T-helper 1 cell treated with Interleukin-12 subunit alpha and Interleukin-12 subunit beta and Interleukin-4 antibody, amounts not matched to agents 30 μg/mL and 1 μg/mL, for 36 hours (primary cell): ENCODE measurements at regions not wholly inside any gene's neighbourhood (a gene's known extent, or its start where the extent isn't known, plus 50 kb on each side); places are given as distances from the start of the nearest gene placed in this dataset.

Experiments
- H3K27ac Mint-ChIP-seq: one replicate; pipeline ENCODE4 v1.8.0; 2021; ENCODE audit warnings: mild to moderate bottlenecking, mixed read lengths
- H3K27me3 Mint-ChIP-seq: one replicate; pipeline ENCODE4 v1.8.0; 2021; ENCODE audit warnings: low read depth, mixed read lengths
- H3K36me3 Mint-ChIP-seq: one replicate; pipeline ENCODE4 v1.8.0; 2021; ENCODE audit warnings: low read depth, mixed read lengths
- H3K4me1 Mint-ChIP-seq: one replicate; pipeline ENCODE4 v1.8.0; 2021; ENCODE audit warnings: low read depth, mixed read lengths
- H3K4me3 Mint-ChIP-seq: one replicate; pipeline ENCODE4 v1.8.0; 2021; ENCODE audit warnings: mild to moderate bottlenecking, moderate library complexity, mixed read lengths
- H3K9me3 Mint-ChIP-seq: one replicate; pipeline ENCODE4 v1.8.0; 2021; ENCODE audit warnings: mixed read lengths

DNA sequence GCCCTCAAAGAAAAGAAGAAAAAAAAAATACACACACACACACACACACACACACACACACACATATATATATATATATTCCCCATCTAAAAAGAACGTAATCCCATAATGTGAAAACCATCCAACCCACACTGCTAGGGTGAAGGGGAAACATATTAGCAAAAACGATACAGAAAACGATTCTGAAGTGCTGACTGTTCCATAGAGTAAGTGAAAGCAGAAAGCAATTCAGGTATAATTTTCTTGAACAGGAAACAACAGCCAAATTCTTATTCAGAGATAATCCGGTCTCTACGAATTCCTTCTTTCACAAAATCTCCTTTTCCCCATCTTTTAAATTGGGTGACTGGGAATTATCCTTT, 393.5 kb downstream of the NOVA1 start:
- Mint-ChIP-seq H3K36me3 (no peaks in the 10 kb centered on the region), H3K4me3 (no peak overlapping the region), H3K4me1 (no peaks in the 10 kb centered on the region), H3K27ac (no peak overlapping the region), H3K9me3 (peaks cover 12% of the 10 kb centered on the region), H3K27me3 (peaks cover 21% of the 10 kb centered on the region)

DNA sequence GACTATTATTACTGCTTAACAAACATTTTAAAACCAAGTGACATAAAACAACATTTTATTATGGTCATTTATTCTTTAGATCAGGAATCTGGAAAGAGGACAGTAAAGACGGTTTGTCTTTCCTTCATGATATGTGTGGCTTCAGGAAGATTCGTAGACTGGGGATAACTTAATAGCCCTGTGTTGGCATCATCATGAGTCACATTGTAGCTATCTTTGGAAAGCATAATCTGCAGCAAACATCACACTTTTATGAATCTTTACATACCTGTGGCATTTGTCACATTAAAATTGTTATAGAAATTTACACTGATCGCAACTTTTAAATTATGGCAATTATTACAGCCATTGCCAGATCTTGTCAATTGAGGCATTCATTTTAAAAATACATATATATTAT, 397.1 kb downstream of the NOVA1 start:
- peaks cover 15% of the 10 kb centered on the region for H3K9me3 Mint-ChIP-seq
- H3K27me3 Mint-ChIP-seq = peaks cover 13% of the 10 kb centered on the region
- H3K36me3 Mint-ChIP-seq = no peaks in the 10 kb centered on the region
- no peak overlapping the region for H3K4me3 Mint-ChIP-seq
- H3K27ac Mint-ChIP-seq = no peak overlapping the region
- H3K4me1 Mint-ChIP-seq = no peaks in the 10 kb centered on the region

DNA sequence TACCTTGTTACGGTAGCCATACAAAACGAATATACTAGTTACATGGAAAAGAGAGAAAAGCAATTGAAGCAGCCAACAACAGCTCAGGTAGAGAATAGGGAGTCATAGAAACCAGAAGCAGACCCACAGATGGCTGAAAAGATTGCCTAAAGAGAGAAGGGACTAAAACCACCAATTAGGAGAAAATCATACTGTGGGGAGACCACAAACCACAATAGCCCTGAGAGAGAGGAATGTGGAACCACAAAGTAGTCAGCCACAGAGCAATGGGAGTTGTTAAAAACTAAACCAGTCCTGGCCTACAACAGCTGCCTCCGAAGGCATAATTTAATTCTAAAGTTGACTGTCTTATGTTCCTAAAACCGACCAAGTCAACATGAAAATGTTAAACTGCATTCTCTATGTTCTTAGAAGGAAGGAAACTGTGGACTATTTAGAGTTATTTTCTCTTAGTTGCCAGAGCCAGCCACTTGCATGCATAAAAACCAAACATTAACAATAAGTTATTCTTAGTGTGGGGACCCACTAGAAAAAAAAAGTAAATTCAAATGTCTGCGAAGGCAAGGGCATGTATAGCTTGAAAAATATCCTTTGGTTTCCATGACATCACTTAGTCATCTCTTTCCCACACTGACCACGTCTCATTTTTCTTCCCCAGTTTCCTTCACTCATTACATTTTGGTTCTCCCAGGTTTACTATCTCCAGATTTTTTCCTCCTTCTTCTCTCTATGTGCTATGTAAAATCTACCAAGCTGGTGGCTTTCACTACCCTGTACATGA, 398.1 kb downstream of the NOVA1 start:
- peaks cover 7% of the 10 kb centered on the region for H3K27me3 Mint-ChIP-seq
- no peak overlapping the region for H3K27ac Mint-ChIP-seq
- no peaks in the 10 kb centered on the region for H3K4me1 Mint-ChIP-seq
- H3K36me3 Mint-ChIP-seq = no peaks in the 10 kb centered on the region
- H3K4me3 Mint-ChIP-seq = no peak overlapping the region
- peaks cover 15% of the 10 kb centered on the region for H3K9me3 Mint-ChIP-seq

DNA sequence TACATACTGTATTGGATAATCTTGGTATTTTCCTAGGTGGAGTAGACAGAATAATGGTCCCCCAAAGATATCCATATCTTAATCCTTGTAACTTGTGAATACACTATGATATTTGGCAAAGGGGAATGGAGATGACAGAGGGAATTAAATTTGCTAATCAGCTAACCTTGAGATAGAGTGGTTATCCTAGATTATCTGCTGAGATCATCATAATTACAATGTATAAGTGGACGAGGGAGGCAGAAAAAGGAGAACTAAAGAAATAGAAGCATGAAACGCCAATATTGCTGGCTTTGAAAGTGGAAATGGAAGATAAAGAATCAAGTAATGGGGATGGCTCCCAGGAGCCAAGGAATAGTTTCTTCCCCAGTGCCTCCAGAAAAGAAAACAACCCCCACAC, 398.7 kb downstream of the NOVA1 start:
- H3K4me1 Mint-ChIP-seq = no peaks in the 10 kb centered on the region
- no peaks in the 10 kb centered on the region for H3K36me3 Mint-ChIP-seq
- H3K27ac Mint-ChIP-seq = no peak overlapping the region
- peaks cover 15% of the 10 kb centered on the region for H3K9me3 Mint-ChIP-seq
- H3K4me3 Mint-ChIP-seq = no peak overlapping the region
- H3K27me3 Mint-ChIP-seq = peaks cover 1% of the 10 kb centered on the region

DNA sequence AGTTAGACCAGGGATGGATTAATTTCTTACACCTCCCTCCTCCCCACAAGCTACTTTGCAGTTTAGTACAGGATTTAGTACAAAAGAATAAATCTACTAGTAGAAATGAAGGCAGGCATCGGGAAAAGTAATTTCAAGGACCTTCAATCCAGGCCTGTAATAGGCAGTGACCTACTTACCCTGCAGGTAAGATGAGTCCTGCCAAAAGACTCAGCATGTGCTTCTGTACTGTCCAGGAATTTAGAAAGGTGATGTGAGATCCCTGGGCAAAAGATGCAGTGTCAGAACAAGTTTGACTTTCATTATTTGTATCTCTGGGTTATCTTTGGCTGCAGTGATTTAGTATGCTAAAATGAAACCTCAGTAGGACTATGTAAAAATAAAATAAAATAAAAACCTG, 403.0 kb downstream of the NOVA1 start:
- H3K27ac Mint-ChIP-seq = no peak overlapping the region
- H3K27me3 Mint-ChIP-seq = no peaks in the 10 kb centered on the region
- no peak overlapping the region for H3K4me3 Mint-ChIP-seq
- H3K9me3 Mint-ChIP-seq = peaks cover 16% of the 10 kb centered on the region
- no peaks in the 10 kb centered on the region for H3K4me1 Mint-ChIP-seq
- H3K36me3 Mint-ChIP-seq = no peaks in the 10 kb centered on the region

DNA sequence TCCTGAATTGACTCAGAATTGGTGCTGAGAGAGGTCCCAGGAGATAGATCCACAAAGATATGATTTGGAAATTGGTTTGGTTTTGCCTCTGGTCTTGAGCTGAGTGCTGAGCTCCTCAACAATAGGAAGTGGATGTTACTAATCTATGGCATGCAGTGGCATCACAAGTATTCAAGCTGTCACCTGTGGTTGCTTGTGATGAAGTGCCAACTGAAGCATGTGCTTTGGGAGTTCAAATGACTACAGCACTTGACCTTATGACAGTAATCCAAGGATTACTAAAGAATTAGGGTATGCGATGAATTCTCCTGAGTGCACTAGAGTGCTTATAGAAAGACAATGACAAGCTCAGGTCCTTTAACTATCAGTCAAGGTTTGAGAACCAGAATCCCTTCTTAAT, 406.2 kb downstream of the NOVA1 start:
- no peaks in the 10 kb centered on the region for H3K36me3 Mint-ChIP-seq
- no peaks in the 10 kb centered on the region for H3K27me3 Mint-ChIP-seq

DNA sequence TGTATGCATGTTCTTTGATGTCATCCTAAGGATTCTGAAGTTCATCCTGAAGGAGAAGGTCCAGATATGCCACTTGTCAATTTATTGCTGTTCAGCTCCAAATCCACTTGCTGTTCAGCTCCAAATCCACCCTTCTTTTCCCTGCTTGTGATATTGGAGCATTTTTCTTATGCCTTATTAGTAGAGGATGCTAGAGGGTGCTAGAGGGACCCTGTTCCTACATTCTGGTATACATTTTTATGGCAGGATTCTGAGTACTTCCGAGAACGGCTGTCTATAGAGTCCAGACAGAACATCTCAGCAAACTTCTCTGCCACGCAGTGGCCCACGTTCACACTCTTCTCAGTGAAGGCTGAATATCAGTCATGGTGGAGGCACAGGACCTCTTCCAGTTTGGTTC, 406.7 kb downstream of the NOVA1 start:
- H3K4me3 Mint-ChIP-seq = no peak overlapping the region
- H3K36me3 Mint-ChIP-seq = no peaks in the 10 kb centered on the region
- H3K4me1 Mint-ChIP-seq = no peaks in the 10 kb centered on the region
- no peaks in the 10 kb centered on the region for H3K27me3 Mint-ChIP-seq
- H3K27ac Mint-ChIP-seq = no peak overlapping the region
- H3K9me3 Mint-ChIP-seq = peaks cover 13% of the 10 kb centered on the region

More for the DNA sequence above, 406.2 kb downstream of the NOVA1 start:
- no peak overlapping the region for H3K4me3 Mint-ChIP-seq
- H3K27ac Mint-ChIP-seq = no peak overlapping the region
- H3K9me3 Mint-ChIP-seq = peaks cover 15% of the 10 kb centered on the region
- H3K4me1 Mint-ChIP-seq = no peaks in the 10 kb centered on the region

DNA sequence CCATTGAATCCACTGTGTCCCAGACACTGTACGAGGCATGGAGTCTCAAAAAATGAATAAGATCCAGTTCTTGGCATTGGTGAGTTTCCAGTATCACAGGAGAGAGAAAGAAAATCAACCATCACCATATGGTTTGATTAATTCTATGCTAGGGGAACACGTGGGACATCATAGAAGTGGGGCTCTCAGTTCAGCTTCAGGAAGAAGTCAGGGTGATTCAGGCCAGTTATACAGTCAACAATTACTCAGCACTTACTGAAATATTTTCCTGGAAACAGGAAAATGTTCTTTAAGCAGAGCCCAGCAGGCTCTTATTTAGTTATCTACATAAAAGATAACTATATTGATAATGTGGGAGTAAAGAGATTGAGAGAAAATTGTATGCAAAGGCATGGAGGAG, 407.2 kb downstream of the NOVA1 start:
- Mint-ChIP-seq H3K27ac (no peak overlapping the region), H3K4me1 (no peaks in the 10 kb centered on the region), H3K9me3 (peaks cover 13% of the 10 kb centered on the region), H3K4me3 (no peak overlapping the region), H3K27me3 (no peaks in the 10 kb centered on the region), H3K36me3 (no peaks in the 10 kb centered on the region)

DNA sequence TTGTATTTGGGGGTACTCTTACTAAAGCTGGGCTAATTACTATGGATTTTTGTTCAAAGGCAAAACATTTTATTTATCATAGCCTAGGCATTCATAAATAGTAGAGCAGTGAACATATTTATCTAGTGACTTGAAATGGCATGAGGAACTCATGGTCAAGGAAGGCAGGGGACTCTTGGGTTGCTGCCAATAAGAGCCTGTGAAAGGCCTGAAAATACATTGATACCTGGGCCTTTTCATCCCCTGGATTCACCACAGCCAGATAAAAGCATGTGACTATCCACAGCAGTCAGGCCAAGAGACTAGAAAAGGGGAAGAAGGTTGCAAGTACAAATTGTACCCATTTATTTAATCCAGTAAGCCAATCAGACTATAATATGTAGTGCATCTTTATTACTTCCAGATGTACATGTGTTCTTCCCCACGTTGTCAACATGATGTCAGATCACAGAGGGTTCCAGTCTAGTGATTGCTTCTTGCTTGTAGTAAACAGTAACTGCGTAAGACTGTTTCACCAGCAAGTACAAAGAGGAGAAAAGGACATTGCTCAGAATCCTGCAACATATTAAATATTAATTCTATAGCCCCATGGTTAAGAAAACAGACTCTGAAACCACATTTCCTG, 409.7 kb downstream of the NOVA1 start:
- Mint-ChIP-seq H3K4me3 (no peak overlapping the region), H3K27ac (no peak overlapping the region)

DNA sequence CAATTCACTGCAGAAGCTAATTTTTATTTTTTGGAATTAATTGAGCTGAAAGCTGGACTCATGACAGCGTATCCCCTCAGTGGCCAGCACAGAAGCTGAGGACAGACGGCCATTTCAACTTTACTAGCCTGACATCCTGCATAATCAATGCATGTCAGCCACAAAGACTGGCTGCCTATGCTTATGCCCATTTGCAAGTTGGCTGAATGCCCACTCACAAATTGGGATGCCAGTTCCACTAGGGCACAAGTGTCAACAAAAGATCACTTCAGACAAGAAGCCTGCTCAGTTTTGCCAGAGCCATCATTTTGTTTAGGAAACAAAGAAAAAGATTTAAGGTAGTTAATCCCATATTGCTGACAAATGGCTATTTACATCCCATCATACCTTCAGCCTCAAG, 417.6 kb downstream of the NOVA1 start:
- no peaks in the 10 kb centered on the region for H3K4me1 Mint-ChIP-seq
- H3K9me3 Mint-ChIP-seq = peaks cover 22% of the 10 kb centered on the region
- no peak overlapping the region for H3K4me3 Mint-ChIP-seq
- no peaks in the 10 kb centered on the region for H3K36me3 Mint-ChIP-seq
- no peak overlapping the region for H3K27ac Mint-ChIP-seq
- no peaks in the 10 kb centered on the region for H3K27me3 Mint-ChIP-seq

More for the DNA sequence above, 409.7 kb downstream of the NOVA1 start:
- Mint-ChIP-seq H3K36me3 (no peaks in the 10 kb centered on the region), H3K9me3 (peaks cover 11% of the 10 kb centered on the region), H3K27me3 (no peaks in the 10 kb centered on the region), H3K4me1 (no peaks in the 10 kb centered on the region)

DNA sequence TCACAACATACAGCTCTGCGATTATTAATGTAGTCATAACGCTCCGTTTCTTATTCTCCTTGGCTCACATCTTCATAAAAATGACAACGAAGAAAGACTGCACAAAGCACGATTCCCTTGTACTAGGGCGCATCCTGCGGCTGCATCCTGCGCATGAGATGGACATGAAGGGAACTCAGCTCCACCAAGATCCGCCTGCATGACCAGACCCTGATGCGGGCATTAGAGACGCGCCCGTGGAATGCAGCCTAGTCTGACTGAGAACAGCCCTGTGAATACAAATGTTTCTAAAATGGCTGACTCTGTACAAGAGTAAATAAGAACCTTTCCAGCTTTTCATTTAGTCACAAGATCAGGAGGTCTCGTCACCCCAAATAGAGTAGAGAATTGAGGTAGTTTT, 422.2 kb downstream of the NOVA1 start:
- Mint-ChIP-seq H3K9me3 (peaks cover 20% of the 10 kb centered on the region), H3K4me3 (no peak overlapping the region), H3K36me3 (no peaks in the 10 kb centered on the region), H3K27ac (no peak overlapping the region), H3K4me1 (no peaks in the 10 kb centered on the region), H3K27me3 (no peaks in the 10 kb centered on the region)

DNA sequence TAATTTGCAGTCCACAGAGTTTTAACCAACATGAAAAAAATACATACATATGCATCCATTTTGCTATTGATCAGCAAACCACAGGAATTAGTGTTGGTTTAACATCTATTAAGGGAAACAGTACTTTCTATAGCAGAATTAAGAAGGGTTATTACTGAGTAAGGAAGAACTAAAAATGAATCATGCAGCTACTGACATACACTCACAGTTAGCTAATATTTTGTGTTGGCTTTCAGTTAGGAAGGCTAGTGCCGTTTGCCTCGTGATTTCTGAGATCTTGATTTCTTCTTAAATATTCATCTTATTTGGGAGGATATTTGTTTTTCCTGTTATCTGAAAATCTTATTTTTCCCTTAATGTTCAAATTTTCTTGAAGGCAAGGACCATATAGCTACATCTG, 423.4 kb downstream of the NOVA1 start:
- Mint-ChIP-seq H3K27ac (no peak overlapping the region), H3K4me1 (no peaks in the 10 kb centered on the region), H3K4me3 (no peak overlapping the region), H3K27me3 (no peaks in the 10 kb centered on the region), H3K36me3 (no peaks in the 10 kb centered on the region), H3K9me3 (peaks cover 20% of the 10 kb centered on the region)

DNA sequence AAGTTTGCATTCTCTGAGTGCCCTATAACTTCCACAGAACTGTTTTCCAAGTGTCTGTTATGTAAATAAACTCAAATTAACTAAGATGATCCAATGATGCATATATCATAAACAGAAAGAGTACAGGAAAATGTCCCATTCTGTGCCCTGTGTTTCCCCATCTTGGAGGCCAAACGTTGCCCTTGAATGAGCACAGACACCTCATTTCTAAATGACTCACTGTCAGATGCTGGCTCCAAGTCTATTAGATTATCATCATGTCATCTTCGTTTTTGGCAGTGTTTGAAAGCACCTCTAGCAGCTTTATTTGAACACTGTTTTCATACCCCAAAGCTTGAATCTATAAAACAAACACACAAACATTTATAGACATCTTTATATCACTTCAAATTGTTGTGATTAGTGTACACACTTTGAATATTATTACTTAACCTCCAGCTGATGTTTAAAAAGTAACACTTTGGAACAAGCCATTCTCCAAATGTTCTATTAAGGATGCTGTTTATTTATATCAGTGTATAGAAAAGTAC, 424.2 kb downstream of the NOVA1 start:
- H3K27ac Mint-ChIP-seq = no peak overlapping the region
- no peaks in the 10 kb centered on the region for H3K4me1 Mint-ChIP-seq
- no peaks in the 10 kb centered on the region for H3K27me3 Mint-ChIP-seq
- no peak overlapping the region for H3K4me3 Mint-ChIP-seq
- no peaks in the 10 kb centered on the region for H3K36me3 Mint-ChIP-seq
- peaks cover 20% of the 10 kb centered on the region for H3K9me3 Mint-ChIP-seq

DNA sequence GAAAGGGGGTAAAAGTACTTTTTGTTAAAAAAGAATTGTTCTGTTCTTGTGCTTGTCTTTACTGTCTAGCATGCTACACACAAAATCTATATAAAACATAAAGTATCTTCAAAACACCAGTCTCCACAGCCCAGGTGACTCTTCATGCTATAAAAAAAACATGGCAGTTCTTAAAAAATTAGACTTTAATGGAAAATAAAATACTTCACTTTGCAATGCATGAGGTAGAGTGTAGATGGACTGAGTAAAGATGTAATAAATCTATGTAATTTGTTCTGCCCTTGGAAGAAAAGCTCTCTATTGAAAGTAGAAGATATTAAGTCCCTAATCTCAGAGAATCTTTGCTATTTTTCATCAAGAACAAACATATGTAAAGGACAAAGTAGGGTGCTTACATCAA, 425.4 kb downstream of the NOVA1 start:
- Mint-ChIP-seq H3K36me3 (no peaks in the 10 kb centered on the region), H3K27me3 (no peaks in the 10 kb centered on the region), H3K4me3 (no peak overlapping the region), H3K4me1 (no peaks in the 10 kb centered on the region), H3K9me3 (peaks cover 20% of the 10 kb centered on the region), H3K27ac (no peak overlapping the region)

DNA sequence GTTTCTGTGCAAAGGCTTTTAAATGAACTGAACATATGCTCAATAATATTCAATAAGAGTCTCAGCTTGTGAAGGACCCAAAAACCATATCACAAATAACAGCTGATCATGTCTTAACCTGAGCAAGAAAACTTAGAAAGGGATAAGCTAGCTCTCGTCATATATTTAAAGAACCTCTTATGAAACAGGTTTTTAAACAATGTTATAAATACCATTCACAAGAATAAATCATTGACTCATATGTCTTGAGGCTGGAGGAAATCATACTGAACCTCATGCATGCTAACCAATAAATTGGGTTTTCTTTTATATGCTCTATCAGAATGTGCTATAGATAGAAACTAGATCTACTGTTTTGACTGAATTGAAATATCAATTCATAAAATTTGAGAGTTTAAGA, 426.9 kb downstream of the NOVA1 start:
- H3K27ac Mint-ChIP-seq = no peak overlapping the region
- H3K4me3 Mint-ChIP-seq = no peak overlapping the region
- H3K4me1 Mint-ChIP-seq = no peaks in the 10 kb centered on the region
- H3K9me3 Mint-ChIP-seq = peaks cover 20% of the 10 kb centered on the region
- H3K36me3 Mint-ChIP-seq = no peaks in the 10 kb centered on the region
- H3K27me3 Mint-ChIP-seq = no peaks in the 10 kb centered on the region
